Right atrium auricular region (tissue), 2 donors: ENCODE measurements at regions not wholly inside any gene's neighbourhood (a gene's known extent, or its start where the extent isn't known, plus 50 kb on each side); places are given as distances from the start of the nearest gene placed in this dataset.

Experiments used
- DNase-seq: peaks from one replicate; pipeline ENCODE4 v3.0.0-alpha.2; 2019; ENCODE audit warnings: low spot score
- H3K27ac ChIP-seq, 2 donors: fragments of 200-600 bp; sonication (generic); 1 replicate in 1 of 2; 2 replicates in 1 of 2; pipeline ENCODE4 v1.5.1; 2016 to 2019
- H3K27me3 ChIP-seq, 2 donors: fragments of 200-600 bp; sonication (generic); one replicate each; pipeline versions ENCODE4 v1.5.1 to v1.6.0; 2017 to 2019
- H3K36me3 ChIP-seq: fragments of 200-600 bp; sonication (generic); one replicate; pipeline ENCODE4 v1.5.1; 2016
- H3K4me1 ChIP-seq, 2 donors: fragments of 200-600 bp; sonication (generic); one replicate each; pipeline versions ENCODE4 v1.5.1 to v1.6.0; 2017 to 2019
- H3K4me3 ChIP-seq, 2 donors: fragments of 200-600 bp; sonication (generic); 1 replicate in 1 of 2; 2 replicates in 1 of 2; pipeline ENCODE4 v1.5.1; 2017 to 2019; ENCODE audit warnings: mild to moderate bottlenecking in 1 of 2, moderate library complexity in 1 of 2
- H3K9me3 ChIP-seq, 2 donors: fragments of 200-600 bp; sonication (generic); one replicate each; pipeline ENCODE4 v1.5.1; 2019
- CTCF ChIP-seq, 2 donors: fragments of 200-600 bp; sonication (generic); IDR thresholded peaks; one replicate each; pipeline ENCODE4 v1.5.1; 2019; ENCODE audit warnings: antibody characterized with exemption in 2 of 2

GRCh38 chrX:42085836-42086235, 162.5 kb upstream of the CASK start:
- no peaks in the 10 kb centered on the region for H3K4me1 ChIP-seq
- no peak for TF ChIP-seq CTCF (IDR thresholded peaks at IDR 0.05)
- H3K27me3 ChIP-seq, result no peaks in the 10 kb centered on the region
- no peaks in the 10 kb centered on the region for H3K36me3 ChIP-seq
- H3K27ac ChIP-seq, result no peak overlapping the region
- no peaks in the 10 kb centered on the region for H3K9me3 ChIP-seq
- no peak for DNase-seq
- H3K4me3 ChIP-seq, result no peak overlapping the region

GRCh38 chrX:42079968-42080367, 156.6 kb upstream of the CASK start:
- no peak for TF ChIP-seq CTCF (IDR thresholded peaks at IDR 0.05)
- no peaks in the 10 kb centered on the region for H3K36me3 ChIP-seq
- DNase-seq, result no peak
- no peaks in the 10 kb centered on the region for H3K27me3 ChIP-seq
- no peaks in the 10 kb centered on the region for H3K9me3 ChIP-seq
- no peaks in the 10 kb centered on the region for H3K4me1 ChIP-seq
- no peak overlapping the region for H3K27ac ChIP-seq
- no peak overlapping the region for H3K4me3 ChIP-seq

- no peak for TF ChIP-seq CTCF (IDR thresholded peaks at IDR 0.05)
- DNase-seq, result no peak
- Histone ChIP-seq H3K27ac (no peak overlapping the region), H3K36me3 (no peaks in the 10 kb centered on the region), H3K9me3 (no peaks in the 10 kb centered on the region), H3K4me3 (no peak overlapping the region), H3K27me3 (no peaks in the 10 kb centered on the region), H3K4me1 (no peaks in the 10 kb centered on the region)
Observed at GRCh38 chrX:42077675-42078074, 154.3 kb upstream of the CASK start.

GRCh38 chrX:42075032-42075431, 151.7 kb upstream of the CASK start:
- H3K27me3 ChIP-seq, result no peaks in the 10 kb centered on the region
- no peaks in the 10 kb centered on the region for H3K36me3 ChIP-seq
- H3K4me3 ChIP-seq, result no peak overlapping the region
- H3K4me1 ChIP-seq, result no peaks in the 10 kb centered on the region
- TF ChIP-seq CTCF (IDR thresholded peaks at IDR 0.05), result no peak
- no peak for DNase-seq
- H3K27ac ChIP-seq, result no peak overlapping the region
- no peaks in the 10 kb centered on the region for H3K9me3 ChIP-seq

GRCh38 chrX:42073448-42073847, 150.1 kb upstream of the CASK start:
- Histone ChIP-seq H3K4me3 (no peak overlapping the region), H3K9me3 (no peaks in the 10 kb centered on the region), H3K27ac (no peak overlapping the region), H3K4me1 (no peaks in the 10 kb centered on the region), H3K27me3 (no peaks in the 10 kb centered on the region), H3K36me3 (no peaks in the 10 kb centered on the region)
- no peak for DNase-seq
- no peak for TF ChIP-seq CTCF (IDR thresholded peaks at IDR 0.05)

- no peak overlapping the region for H3K4me3 ChIP-seq
- no peak for TF ChIP-seq CTCF (IDR thresholded peaks at IDR 0.05)
- no peaks in the 10 kb centered on the region for H3K27me3 ChIP-seq
- H3K4me1 ChIP-seq, result no peaks in the 10 kb centered on the region
- H3K27ac ChIP-seq, result no peak overlapping the region
- no peaks in the 10 kb centered on the region for H3K36me3 ChIP-seq
- no peak for DNase-seq
- no peaks in the 10 kb centered on the region for H3K9me3 ChIP-seq
Observed at GRCh38 chrX:42070866-42071265, 147.5 kb upstream of the CASK start.
